ENCODE measurements at regions not wholly inside any gene's neighbourhood (a gene's known extent, or its start where the extent isn't known, plus 50 kb on each side); places are given as distances from the start of the nearest gene placed in this dataset.

DNA sequence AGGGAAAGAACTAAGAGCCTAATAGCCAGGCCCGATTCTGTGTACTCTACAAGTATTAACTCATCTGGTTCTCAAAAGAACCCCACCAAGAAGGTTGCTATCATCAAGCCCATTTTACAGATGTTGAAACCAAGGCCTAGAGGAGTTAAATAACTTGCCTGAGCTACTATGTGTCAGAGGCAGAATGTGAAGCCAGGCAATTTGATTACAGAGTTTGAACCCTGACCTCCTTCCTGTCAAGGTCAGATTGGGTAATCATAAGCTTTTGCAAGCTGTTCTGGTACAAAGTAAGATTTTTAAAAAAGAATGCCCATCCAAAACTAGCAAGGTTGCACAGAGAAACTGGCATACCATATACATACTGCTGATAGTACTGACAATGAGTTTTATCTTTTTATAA, 227.1 kb downstream of the HAUS1 start:
- H3K4me2 ChIP-seq (ENCODE audit: low read length), result no peak overlapping the region

DNA sequence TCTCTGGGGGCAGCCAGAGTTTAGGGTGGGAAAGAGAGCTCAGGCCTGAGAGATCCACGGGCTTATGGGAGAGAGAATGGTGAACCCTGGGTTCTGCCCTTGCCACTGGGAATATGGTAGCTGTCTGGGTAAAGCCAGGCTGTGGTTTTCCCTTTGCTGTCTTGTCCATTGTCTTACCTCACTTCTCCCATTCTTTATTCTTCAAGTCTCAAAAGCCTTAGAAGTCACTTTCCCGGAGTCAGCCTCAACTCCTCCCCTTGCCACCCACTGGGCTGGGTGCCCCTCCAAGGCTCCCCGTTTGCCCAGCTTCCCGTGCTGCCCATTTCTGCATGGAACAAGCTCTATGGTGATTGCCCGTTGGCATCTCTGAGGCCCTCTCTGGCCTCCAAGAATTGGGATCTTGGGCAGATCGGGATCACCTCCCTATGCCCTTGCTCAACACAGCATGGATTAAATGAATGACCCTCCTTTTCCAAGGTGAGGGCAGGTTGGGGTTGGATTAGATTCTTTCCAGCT, 228.2 kb downstream of the HAUS1 start:
- H3K9me2 ChIP-seq (ENCODE audit: insufficient read depth, low read length), result no peaks in the 10 kb centered on the region
- peak overlapping the region; percentile 79 for H3K4me2 ChIP-seq (ENCODE audit: low read length)
- H4K20me1 ChIP-seq (ENCODE audit: insufficient read depth), result no peaks in the 10 kb centered on the region
- H3K4me3 ChIP-seq (ENCODE audit: low read length), result peak overlapping the region; percentile 72
- H3K27me3 ChIP-seq (ENCODE audit: insufficient read depth, low read depth, low read length), result no peaks in the 10 kb centered on the region
- TF ChIP-seq, protein P1, sequence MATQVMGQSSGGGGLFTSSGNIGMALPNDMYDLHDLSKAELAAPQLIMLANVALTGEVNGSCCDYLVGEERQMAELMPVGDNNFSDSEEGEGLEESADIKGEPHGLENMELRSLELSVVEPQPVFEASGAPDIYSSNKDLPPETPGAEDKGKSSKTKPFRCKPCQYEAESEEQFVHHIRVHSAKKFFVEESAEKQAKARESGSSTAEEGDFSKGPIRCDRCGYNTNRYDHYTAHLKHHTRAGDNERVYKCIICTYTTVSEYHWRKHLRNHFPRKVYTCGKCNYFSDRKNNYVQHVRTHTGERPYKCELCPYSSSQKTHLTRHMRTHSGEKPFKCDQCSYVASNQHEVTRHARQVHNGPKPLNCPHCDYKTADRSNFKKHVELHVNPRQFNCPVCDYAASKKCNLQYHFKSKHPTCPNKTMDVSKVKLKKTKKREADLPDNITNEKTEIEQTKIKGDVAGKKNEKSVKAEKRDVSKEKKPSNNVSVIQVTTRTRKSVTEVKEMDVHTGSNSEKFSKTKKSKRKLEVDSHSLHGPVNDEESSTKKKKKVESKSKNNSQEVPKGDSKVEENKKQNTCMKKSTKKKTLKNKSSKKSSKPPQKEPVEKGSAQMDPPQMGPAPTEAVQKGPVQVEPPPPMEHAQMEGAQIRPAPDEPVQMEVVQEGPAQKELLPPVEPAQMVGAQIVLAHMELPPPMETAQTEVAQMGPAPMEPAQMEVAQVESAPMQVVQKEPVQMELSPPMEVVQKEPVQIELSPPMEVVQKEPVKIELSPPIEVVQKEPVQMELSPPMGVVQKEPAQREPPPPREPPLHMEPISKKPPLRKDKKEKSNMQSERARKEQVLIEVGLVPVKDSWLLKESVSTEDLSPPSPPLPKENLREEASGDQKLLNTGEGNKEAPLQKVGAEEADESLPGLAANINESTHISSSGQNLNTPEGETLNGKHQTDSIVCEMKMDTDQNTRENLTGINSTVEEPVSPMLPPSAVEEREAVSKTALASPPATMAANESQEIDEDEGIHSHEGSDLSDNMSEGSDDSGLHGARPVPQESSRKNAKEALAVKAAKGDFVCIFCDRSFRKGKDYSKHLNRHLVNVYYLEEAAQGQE (IDR thresholded peaks at IDR 0.05; ENCODE audit: borderline replicate concordance), result no peak
- TF ChIP-seq POLR2AphosphoS5 (IDR thresholded peaks at IDR 0.05) (no peak), RAD21 (conservative IDR thresholded peaks at IDR 0.05) (no peak), SMC3 (conservative IDR thresholded peaks at IDR 0.05; ENCODE audit: poor library complexity) (no peak), EZH2 (IDR thresholded peaks at IDR 0.05; ENCODE audit: borderline replicate concordance, insufficient read depth, low read length, poor library complexity, severe bottlenecking) (no peak), MXI1 (conservative IDR thresholded peaks at IDR 0.05; ENCODE audit: poor library complexity, severe bottlenecking) (no peak), TAF1 (IDR thresholded peaks at IDR 0.05; ENCODE audit: low read depth) (no peak), EP300 (conservative IDR thresholded peaks at IDR 0.05; ENCODE audit: poor library complexity, severe bottlenecking) (no peak)
- TF ChIP-seq, protein P2, sequence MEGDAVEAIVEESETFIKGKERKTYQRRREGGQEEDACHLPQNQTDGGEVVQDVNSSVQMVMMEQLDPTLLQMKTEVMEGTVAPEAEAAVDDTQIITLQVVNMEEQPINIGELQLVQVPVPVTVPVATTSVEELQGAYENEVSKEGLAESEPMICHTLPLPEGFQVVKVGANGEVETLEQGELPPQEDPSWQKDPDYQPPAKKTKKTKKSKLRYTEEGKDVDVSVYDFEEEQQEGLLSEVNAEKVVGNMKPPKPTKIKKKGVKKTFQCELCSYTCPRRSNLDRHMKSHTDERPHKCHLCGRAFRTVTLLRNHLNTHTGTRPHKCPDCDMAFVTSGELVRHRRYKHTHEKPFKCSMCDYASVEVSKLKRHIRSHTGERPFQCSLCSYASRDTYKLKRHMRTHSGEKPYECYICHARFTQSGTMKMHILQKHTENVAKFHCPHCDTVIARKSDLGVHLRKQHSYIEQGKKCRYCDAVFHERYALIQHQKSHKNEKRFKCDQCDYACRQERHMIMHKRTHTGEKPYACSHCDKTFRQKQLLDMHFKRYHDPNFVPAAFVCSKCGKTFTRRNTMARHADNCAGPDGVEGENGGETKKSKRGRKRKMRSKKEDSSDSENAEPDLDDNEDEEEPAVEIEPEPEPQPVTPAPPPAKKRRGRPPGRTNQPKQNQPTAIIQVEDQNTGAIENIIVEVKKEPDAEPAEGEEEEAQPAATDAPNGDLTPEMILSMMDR (IDR thresholded peaks at IDR 0.05; ENCODE audit: poor library complexity, severe bottlenecking), result no peak
- H3K9me3 ChIP-seq (ENCODE audit: low read length), result no peaks in the 10 kb centered on the region
- H3F3A ChIP-seq (ENCODE audit: insufficient read depth, low read length, poor library complexity, severe bottlenecking), result peaks cover 4% of the 10 kb centered on the region
- no peak overlapping the region for H2AFZ ChIP-seq (ENCODE audit: low read depth, low read length)
- H3K27ac ChIP-seq (ENCODE audit: low read length), result peak overlapping the region; percentile 89
- H3K79me2 ChIP-seq (replicated peaks; ENCODE audit: insufficient read depth, low read length), result peaks cover 42% of the 10 kb centered on the region
- peak overlapping the region; percentile 97 for H3K9ac ChIP-seq (ENCODE audit: low read length)
- no peaks in the 10 kb centered on the region for H3K36me3 ChIP-seq (ENCODE audit: insufficient read depth, low read length)

More for the DNA sequence above, 227.1 kb downstream of the HAUS1 start:
- H3K36me3 ChIP-seq (ENCODE audit: insufficient read depth, low read length), result no peaks in the 10 kb centered on the region
- H3K4me3 ChIP-seq (ENCODE audit: low read length), result no peak overlapping the region
- no peak overlapping the region for H3K9ac ChIP-seq (ENCODE audit: low read length)
- H3K79me2 ChIP-seq (replicated peaks; ENCODE audit: insufficient read depth, low read length), result peaks cover 32% of the 10 kb centered on the region
- H3F3A ChIP-seq (ENCODE audit: insufficient read depth, low read length, poor library complexity, severe bottlenecking), result peaks cover 4% of the 10 kb centered on the region
- no peak overlapping the region for H2AFZ ChIP-seq (ENCODE audit: low read depth, low read length)
- H4K20me1 ChIP-seq (ENCODE audit: insufficient read depth), result no peaks in the 10 kb centered on the region
- no peaks in the 10 kb centered on the region for H3K9me3 ChIP-seq (ENCODE audit: low read length)
- no peaks in the 10 kb centered on the region for H3K9me2 ChIP-seq (ENCODE audit: insufficient read depth, low read length)
- H3K27ac ChIP-seq (ENCODE audit: low read length), result no peak overlapping the region
- TF ChIP-seq SMC3 (conservative IDR thresholded peaks at IDR 0.05; ENCODE audit: poor library complexity) (no peak), MXI1 (conservative IDR thresholded peaks at IDR 0.05; ENCODE audit: poor library complexity, severe bottlenecking) (no peak), EZH2 (IDR thresholded peaks at IDR 0.05; ENCODE audit: borderline replicate concordance, insufficient read depth, low read length, poor library complexity, severe bottlenecking) (no peak)
- TF ChIP-seq, protein P2 (IDR thresholded peaks at IDR 0.05; ENCODE audit: poor library complexity, severe bottlenecking), result no peak
- H3K27me3 ChIP-seq (ENCODE audit: insufficient read depth, low read depth, low read length), result no peaks in the 10 kb centered on the region

Measured in neural cell (in vitro differentiated cells).